Thyroid gland (tissue), 4 donors: ENCODE measurements at regions not wholly inside any gene's neighbourhood (a gene's known extent, or its start where the extent isn't known, plus 50 kb on each side); places are given as distances from the start of the nearest gene placed in this dataset.

Experiments used
- DNase-seq, 2 donors: peaks; one replicate each; pipeline ENCODE4 v3.0.0-alpha.2; 2019
- H3K27ac ChIP-seq, 3 donors: fragments of 200-600 bp; sonication (generic); 1 replicate in 2 of 3; 2 replicates in 1 of 3; pipeline ENCODE4 v1.5.1; 2016 to 2019; ENCODE audit warnings: mild to moderate bottlenecking in 1 of 3, moderate library complexity in 1 of 3
- H3K27me3 ChIP-seq: fragments of 200-600 bp; sonication (generic); one replicate; pipeline ENCODE4 v1.5.1; 2019
- H3K36me3 ChIP-seq, 2 donors: fragments of 200-600 bp; sonication (generic); one replicate each; pipeline ENCODE4 v1.5.1; 2016 to 2019
- H3K4me1 ChIP-seq, 2 donors: fragments of 200-600 bp; sonication (generic); one replicate each; pipeline ENCODE4 v1.5.1; 2017 to 2019
- H3K4me3 ChIP-seq, 3 donors: fragments of 200-600 bp; sonication (generic); replicated peaks in 1 of 3; 1 replicate in 2 of 3; 2 replicates in 1 of 3; pipeline ENCODE4 v1.5.1; 2016; ENCODE audit warnings: mild to moderate bottlenecking in 1 of 3
- H3K9me3 ChIP-seq: fragments of 200-600 bp; sonication (generic); one replicate; pipeline ENCODE4 v1.5.1; 2017
- POLR2A ChIP-seq, 2 donors: fragments of 450-650 bp; IDR thresholded peaks; one replicate each; pipeline ENCODE4 v1.6.1; 2017; ENCODE audit warnings: antibody characterized with exemption in 2 of 2, mild to moderate bottlenecking in 2 of 2, moderate library complexity in 1 of 2
- WGBS, 2 donors: methylation state at CpG; one replicate each; pipeline ENCODE4 v1.1.5; 2017; 5-methylcytosine and 5-hydroxymethylcytosine counted together
- intact Hi-C: fragments of 100-400 bp; cut with DNase I; formaldehyde crosslinking; loops from one replicate; pipeline ENCODE4 v1.15.1; 2023
- TF ChIP-seq, protein P1 (sequence below), 6 experiments: fragments of 200-600 bp in 3 of 6; fragments of 450-650 bp in 3 of 6; sonication (generic) in 3 of 6; IDR thresholded peaks; one replicate each; pipeline ENCODE4 v1.5.1; 2016 to 2019; ENCODE audit warnings: antibody characterized with exemption in 6 of 6, mild to moderate bottlenecking in 2 of 6, inconsistent platforms in 1 of 6, moderate library complexity in 1 of 6

DNA sequence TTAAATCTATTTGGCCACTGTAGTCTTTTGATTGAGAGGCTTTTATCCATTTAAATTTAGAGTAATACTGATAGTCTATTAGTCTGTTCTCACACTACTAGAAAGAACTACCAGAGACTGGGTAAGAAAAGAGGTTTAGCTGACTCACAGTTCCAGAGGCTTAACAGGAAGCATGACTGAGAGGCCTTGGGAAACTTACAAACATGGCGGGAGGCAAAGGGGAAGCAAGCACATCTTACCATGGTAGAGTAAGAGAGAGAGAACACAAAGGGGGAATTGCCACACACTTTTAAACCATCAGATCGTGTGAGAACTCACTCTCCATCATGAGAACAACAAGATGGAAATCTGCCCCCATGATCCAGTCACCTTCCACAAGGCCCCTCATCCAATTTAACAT is 410.9 kb downstream of the PDGFC start:
- H3K27ac ChIP-seq = no peak overlapping the region
- no peak for TF ChIP-seq POLR2A (IDR thresholded peaks at IDR 0.05)
- TF ChIP-seq, protein P1, sequence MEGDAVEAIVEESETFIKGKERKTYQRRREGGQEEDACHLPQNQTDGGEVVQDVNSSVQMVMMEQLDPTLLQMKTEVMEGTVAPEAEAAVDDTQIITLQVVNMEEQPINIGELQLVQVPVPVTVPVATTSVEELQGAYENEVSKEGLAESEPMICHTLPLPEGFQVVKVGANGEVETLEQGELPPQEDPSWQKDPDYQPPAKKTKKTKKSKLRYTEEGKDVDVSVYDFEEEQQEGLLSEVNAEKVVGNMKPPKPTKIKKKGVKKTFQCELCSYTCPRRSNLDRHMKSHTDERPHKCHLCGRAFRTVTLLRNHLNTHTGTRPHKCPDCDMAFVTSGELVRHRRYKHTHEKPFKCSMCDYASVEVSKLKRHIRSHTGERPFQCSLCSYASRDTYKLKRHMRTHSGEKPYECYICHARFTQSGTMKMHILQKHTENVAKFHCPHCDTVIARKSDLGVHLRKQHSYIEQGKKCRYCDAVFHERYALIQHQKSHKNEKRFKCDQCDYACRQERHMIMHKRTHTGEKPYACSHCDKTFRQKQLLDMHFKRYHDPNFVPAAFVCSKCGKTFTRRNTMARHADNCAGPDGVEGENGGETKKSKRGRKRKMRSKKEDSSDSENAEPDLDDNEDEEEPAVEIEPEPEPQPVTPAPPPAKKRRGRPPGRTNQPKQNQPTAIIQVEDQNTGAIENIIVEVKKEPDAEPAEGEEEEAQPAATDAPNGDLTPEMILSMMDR (IDR thresholded peaks at IDR 0.05) = no peak
- H3K27me3 ChIP-seq = no peaks in the 10 kb centered on the region
- no peaks in the 10 kb centered on the region for H3K36me3 ChIP-seq
- DNase-seq = no peak
- H3K9me3 ChIP-seq = no peaks in the 10 kb centered on the region
- H3K4me3 ChIP-seq = no peak overlapping the region
- H3K4me1 ChIP-seq = no peaks in the 10 kb centered on the region
- intact Hi-C loops = no loop called here
- 93 to 95% methylated on average over 2 of the region's 2 CpGs for WGBS, 2 donors

DNA sequence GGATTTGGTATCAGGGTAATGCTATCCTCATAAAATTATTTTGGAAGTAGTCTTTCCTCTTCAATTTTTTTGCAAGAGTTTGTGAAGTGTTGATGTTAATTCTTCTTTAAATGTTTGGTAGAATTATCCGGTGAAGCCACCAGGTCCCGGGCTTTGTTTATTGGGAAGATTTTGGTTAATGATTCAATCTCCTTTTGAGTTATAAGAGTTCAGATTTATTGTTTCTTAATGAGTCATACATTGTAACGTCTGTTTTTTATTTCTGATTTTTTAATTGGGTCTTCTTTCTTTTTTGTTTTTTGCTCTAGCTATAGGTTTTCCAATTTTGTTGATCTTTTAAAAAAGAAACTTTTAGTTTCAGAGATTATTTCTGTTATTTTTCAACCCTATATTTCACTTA is 412.3 kb downstream of the PDGFC start:
- Histone ChIP-seq H3K27me3 (no peaks in the 10 kb centered on the region), H3K9me3 (no peaks in the 10 kb centered on the region), H3K27ac (no peak overlapping the region), H3K36me3 (no peaks in the 10 kb centered on the region), H3K4me3 (no peak overlapping the region), H3K4me1 (no peaks in the 10 kb centered on the region)
- no peak for DNase-seq
- WGBS, 2 donors = 85 to 87% methylated on average over 3 of the region's 3 CpGs
- TF ChIP-seq, protein P1 (IDR thresholded peaks at IDR 0.05) = no peak
- no peak for TF ChIP-seq POLR2A (IDR thresholded peaks at IDR 0.05)
- intact Hi-C loops = no loop called here

DNA sequence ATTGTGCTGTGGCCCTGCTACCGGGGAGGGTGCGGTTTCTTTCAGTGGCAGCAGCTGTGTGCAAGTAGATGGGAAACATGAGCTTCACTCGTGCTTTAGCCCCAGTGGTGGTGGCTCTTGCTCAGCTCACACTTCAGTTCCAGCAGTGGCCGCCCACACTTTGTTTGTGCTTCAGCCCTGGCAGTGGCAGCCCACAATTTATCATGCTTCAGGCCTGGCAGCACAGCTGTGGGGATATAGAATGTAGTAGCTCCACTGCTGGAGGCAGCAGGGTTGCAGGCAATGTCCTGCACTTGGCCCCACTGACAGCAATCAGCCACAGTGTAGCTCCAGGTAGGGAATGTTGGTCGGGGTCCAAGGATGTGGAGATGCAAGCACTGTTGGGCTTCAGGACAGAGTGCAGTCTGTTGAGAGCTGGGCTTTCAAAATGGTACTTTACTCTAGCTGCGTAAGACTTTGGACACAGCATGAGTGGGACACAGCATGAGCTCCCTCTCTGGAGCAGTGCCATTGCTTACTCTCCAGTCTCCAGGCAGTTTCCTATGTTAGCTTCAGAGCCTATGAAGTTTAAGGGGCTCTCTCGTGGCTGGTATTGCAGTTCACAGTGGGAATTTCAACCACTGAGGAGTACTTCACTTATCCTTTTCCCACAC is 413.1 kb downstream of the PDGFC start:
- DNase-seq = no peak
- H3K4me3 ChIP-seq = no peak overlapping the region
- no peaks in the 10 kb centered on the region for H3K36me3 ChIP-seq
- no peak for TF ChIP-seq POLR2A (IDR thresholded peaks at IDR 0.05)
- TF ChIP-seq, protein P1 (IDR thresholded peaks at IDR 0.05) = no peak
- H3K4me1 ChIP-seq = no peaks in the 10 kb centered on the region
- no peaks in the 10 kb centered on the region for H3K9me3 ChIP-seq
- WGBS, 2 donors = 75 to 77% methylated on average over 6 to 7 of the region's 7 CpGs
- intact Hi-C loops = no loop called here
- no peak overlapping the region for H3K27ac ChIP-seq
- no peaks in the 10 kb centered on the region for H3K27me3 ChIP-seq

DNA sequence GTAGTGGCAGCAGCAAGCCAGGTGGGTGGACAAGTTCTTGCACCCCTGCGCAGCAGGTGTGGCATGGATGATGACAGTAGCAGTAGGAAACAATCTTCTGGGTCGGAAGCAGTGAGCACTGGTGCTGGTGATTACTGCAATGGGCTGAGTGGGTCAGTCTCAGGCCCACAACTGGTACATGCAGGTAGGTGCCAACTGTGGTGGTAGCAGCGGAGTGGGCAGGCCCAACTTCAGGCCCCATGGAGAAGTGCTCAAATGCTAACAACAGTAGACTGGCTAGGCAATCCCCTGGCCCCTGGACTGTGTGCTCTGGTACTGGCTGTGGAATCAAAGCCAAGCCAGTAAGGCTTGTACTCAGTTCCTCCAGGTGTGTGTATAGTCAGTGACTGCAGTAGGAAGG is 413.7 kb downstream of the PDGFC start:
- no peak overlapping the region for H3K4me3 ChIP-seq
- no peaks in the 10 kb centered on the region for H3K27me3 ChIP-seq
- intact Hi-C loops = no loop called here
- no peak overlapping the region for H3K27ac ChIP-seq
- TF ChIP-seq POLR2A (IDR thresholded peaks at IDR 0.05) = no peak
- TF ChIP-seq, protein P1 (IDR thresholded peaks at IDR 0.05) = no peak
- H3K36me3 ChIP-seq = no peaks in the 10 kb centered on the region
- no peaks in the 10 kb centered on the region for H3K4me1 ChIP-seq
- DNase-seq = no peak
- H3K9me3 ChIP-seq = no peaks in the 10 kb centered on the region
- 93 to 100% methylated on average over 3 of the region's 3 CpGs for WGBS, 2 donors

DNA sequence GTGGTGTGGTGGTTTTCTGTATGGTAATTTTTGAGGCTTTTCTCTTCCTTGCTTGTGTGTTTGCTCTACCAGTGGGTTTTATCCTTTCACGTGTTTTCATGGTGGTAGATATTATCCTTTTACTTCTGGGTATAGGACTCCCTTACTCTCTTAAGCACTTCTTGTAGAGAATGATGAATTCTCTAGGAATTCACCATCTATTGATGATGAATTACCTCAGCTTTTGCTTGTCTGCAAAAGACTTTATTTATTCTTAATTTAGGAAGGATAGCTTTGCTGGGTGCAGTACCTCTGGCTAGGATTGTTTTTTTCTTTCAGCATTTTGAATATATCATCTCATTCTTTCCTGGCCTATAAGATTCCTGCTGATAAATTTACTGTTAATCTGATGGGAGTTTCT is 415.3 kb downstream of the PDGFC start:
- 89 to 95% methylated on average over 1 of the region's 1 CpG for WGBS, 2 donors
- Histone ChIP-seq H3K4me1 (no peaks in the 10 kb centered on the region), H3K9me3 (no peaks in the 10 kb centered on the region), H3K27me3 (no peaks in the 10 kb centered on the region), H3K36me3 (no peaks in the 10 kb centered on the region), H3K27ac (no peak overlapping the region), H3K4me3 (no peak overlapping the region)
- TF ChIP-seq, protein P1 (IDR thresholded peaks at IDR 0.05) = no peak
- TF ChIP-seq POLR2A (IDR thresholded peaks at IDR 0.05) = no peak
- no peak for DNase-seq
- intact Hi-C loops = no loop called here
